Right atrium auricular region (tissue), 2 donors: ENCODE measurements at regions not wholly inside any gene's neighbourhood (a gene's known extent, or its start where the extent isn't known, plus 50 kb on each side); places are given as distances from the start of the nearest gene placed in this dataset.

Experiments used
- DNase-seq: peaks from one replicate; pipeline ENCODE4 v3.0.0-alpha.2; 2019; ENCODE audit warnings: low spot score
- H3K27ac ChIP-seq, 2 donors: fragments of 200-600 bp; sonication (generic); 1 replicate in 1 of 2; 2 replicates in 1 of 2; pipeline ENCODE4 v1.5.1; 2016 to 2019
- H3K27me3 ChIP-seq, 2 donors: fragments of 200-600 bp; sonication (generic); one replicate each; pipeline versions ENCODE4 v1.5.1 to v1.6.0; 2017 to 2019
- H3K36me3 ChIP-seq: fragments of 200-600 bp; sonication (generic); one replicate; pipeline ENCODE4 v1.5.1; 2016
- H3K4me1 ChIP-seq, 2 donors: fragments of 200-600 bp; sonication (generic); one replicate each; pipeline versions ENCODE4 v1.5.1 to v1.6.0; 2017 to 2019
- H3K4me3 ChIP-seq, 2 donors: fragments of 200-600 bp; sonication (generic); 1 replicate in 1 of 2; 2 replicates in 1 of 2; pipeline ENCODE4 v1.5.1; 2017 to 2019; ENCODE audit warnings: mild to moderate bottlenecking in 1 of 2, moderate library complexity in 1 of 2
- H3K9me3 ChIP-seq, 2 donors: fragments of 200-600 bp; sonication (generic); one replicate each; pipeline ENCODE4 v1.5.1; 2019
- TF ChIP-seq, protein P1 (sequence below), 2 donors: fragments of 200-600 bp; sonication (generic); IDR thresholded peaks; one replicate each; pipeline ENCODE4 v1.5.1; 2019; ENCODE audit warnings: antibody characterized with exemption in 2 of 2

DNA sequence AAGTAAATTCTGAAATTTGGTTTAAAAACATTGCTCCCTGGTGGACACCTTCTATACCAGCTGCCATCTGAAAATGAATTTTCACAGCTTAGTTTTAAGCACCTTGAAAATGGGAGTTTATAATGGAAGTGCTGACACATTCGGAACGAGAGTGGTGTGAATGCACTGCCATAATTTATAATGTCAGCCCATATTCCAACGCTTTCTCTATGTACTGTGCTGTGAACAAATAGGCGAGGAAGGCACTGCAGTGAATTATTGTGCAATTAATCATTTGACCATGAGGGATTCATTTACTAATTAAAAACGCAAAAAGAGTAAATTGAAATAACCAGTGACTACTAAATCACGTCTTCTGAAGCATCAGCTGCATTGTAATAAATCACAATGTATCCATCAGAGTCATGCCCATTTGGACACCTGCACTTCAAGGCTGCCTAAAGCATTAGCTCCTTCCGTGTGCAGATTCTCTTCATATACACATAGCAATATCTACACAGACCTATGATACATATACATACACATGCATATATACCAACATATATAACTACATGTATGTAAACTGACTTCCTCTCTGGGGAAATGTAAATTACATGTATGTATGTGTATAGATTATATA, 699.8 kb downstream of the GALR1 start:
- no peaks in the 10 kb centered on the region for H3K4me1 ChIP-seq
- TF ChIP-seq, protein P1, sequence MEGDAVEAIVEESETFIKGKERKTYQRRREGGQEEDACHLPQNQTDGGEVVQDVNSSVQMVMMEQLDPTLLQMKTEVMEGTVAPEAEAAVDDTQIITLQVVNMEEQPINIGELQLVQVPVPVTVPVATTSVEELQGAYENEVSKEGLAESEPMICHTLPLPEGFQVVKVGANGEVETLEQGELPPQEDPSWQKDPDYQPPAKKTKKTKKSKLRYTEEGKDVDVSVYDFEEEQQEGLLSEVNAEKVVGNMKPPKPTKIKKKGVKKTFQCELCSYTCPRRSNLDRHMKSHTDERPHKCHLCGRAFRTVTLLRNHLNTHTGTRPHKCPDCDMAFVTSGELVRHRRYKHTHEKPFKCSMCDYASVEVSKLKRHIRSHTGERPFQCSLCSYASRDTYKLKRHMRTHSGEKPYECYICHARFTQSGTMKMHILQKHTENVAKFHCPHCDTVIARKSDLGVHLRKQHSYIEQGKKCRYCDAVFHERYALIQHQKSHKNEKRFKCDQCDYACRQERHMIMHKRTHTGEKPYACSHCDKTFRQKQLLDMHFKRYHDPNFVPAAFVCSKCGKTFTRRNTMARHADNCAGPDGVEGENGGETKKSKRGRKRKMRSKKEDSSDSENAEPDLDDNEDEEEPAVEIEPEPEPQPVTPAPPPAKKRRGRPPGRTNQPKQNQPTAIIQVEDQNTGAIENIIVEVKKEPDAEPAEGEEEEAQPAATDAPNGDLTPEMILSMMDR (IDR thresholded peaks at IDR 0.05), result no peak
- H3K27ac ChIP-seq, result no peak overlapping the region
- no peaks in the 10 kb centered on the region for H3K36me3 ChIP-seq
- DNase-seq, result no peak
- no peaks in the 10 kb centered on the region for H3K27me3 ChIP-seq
- H3K9me3 ChIP-seq, result no peaks in the 10 kb centered on the region
- no peak overlapping the region for H3K4me3 ChIP-seq

DNA sequence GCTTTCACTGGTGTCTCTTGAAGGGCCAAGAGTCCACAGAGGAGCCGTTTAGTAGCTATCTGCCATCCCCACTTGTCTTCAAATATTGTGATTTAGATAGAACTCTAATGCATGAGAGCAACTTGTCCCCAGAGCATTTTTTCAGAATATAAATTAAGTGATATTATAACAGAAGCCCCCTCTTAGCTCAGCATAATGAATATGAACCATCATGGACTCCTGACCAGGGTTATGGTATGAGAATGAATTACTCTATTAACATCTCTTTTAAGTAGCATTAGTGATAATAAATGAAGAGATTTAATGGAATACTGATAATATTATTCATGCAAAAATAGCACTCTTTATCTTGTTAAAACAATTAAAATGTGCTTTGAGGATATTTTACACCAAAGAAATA, 709.6 kb downstream of the GALR1 start:
- H3K27me3 ChIP-seq, result no peaks in the 10 kb centered on the region
- TF ChIP-seq, protein P1 (IDR thresholded peaks at IDR 0.05), result no peak
- DNase-seq, result no peak
- no peaks in the 10 kb centered on the region for H3K9me3 ChIP-seq
- no peaks in the 10 kb centered on the region for H3K36me3 ChIP-seq
- H3K4me3 ChIP-seq, result no peak overlapping the region
- no peaks in the 10 kb centered on the region for H3K4me1 ChIP-seq
- H3K27ac ChIP-seq, result no peak overlapping the region

DNA sequence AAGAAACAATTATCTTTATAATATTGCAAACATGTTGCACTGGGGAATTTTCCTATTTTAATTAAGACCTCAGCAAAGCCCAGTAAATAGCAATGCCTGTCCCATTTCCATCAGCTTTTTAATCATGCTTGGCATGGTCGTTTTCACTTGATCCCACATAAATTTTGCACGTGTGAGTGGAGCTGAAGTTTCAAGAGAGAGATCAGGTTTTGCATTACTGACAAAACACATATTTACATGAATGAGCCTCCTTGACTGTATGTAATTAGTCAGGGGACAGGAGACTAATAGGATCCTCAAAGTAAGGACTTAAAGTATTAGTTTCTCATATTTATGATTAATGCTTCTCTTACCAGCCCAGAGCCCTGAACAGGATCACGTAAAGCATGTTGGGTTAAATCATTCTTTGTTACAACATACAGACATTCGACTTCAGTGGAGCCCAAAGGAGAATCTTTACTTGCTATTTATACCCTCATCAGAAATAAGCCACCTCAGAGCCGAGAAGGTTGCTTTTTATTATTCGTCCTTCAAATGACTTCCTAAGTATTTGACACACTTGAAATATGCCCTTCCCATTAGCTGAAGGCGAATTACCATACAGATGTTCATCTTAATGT, 711.3 kb downstream of the GALR1 start:
- Histone ChIP-seq H3K36me3 (no peaks in the 10 kb centered on the region), H3K9me3 (no peaks in the 10 kb centered on the region), H3K4me1 (no peaks in the 10 kb centered on the region), H3K27ac (no peak overlapping the region), H3K27me3 (no peaks in the 10 kb centered on the region), H3K4me3 (no peak overlapping the region)
- TF ChIP-seq, protein P1 (IDR thresholded peaks at IDR 0.05), result no peak
- no peak for DNase-seq

DNA sequence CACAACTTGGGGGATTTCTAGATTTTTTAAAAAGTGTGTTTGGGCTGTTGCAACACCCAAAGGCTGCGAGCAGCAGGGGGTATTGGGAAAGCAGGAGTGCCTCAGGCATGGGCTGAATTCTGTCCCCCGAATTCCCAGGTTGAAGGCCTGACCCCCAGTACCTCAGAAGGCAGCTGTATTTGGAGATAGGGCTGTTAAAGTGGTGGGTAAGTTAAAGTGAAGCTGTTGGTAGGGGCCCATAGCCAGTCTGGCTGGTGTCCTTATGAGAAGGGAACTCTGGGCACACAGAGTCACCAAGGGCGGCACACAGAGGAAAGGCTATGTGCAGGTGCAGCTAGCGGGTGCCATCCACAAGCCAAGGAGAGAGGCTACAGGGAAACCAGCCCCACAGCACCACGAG, 717.4 kb downstream of the GALR1 start:
- TF ChIP-seq, protein P1 (IDR thresholded peaks at IDR 0.05), result no peak
- H3K27ac ChIP-seq, result no peak overlapping the region
- no peaks in the 10 kb centered on the region for H3K4me1 ChIP-seq
- H3K9me3 ChIP-seq, result no peaks in the 10 kb centered on the region
- H3K36me3 ChIP-seq, result no peaks in the 10 kb centered on the region
- H3K4me3 ChIP-seq, result no peak overlapping the region
- no peak for DNase-seq
- H3K27me3 ChIP-seq, result no peaks in the 10 kb centered on the region

DNA sequence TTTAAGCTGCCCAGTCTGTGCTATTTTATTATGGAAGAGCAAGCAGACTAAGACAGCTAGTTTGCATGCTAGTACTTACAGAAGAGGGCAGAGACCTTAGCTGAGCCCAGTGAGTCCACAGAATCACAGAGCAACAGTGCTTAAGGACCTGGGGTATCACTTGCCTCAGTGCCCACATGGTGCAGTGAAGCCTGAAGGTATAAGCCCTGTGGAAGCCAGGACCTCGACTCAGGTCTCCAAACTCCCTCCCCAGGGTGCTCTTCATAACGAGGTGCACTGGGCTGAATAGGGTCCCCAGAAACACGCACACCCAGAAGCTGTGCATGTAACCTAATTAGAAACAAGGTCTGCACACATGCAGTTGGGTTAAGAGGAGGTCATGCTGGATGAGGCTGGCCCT, 718.1 kb downstream of the GALR1 start:
- Histone ChIP-seq H3K4me3 (no peak overlapping the region), H3K27ac (no peak overlapping the region), H3K36me3 (no peaks in the 10 kb centered on the region), H3K4me1 (no peaks in the 10 kb centered on the region), H3K27me3 (no peaks in the 10 kb centered on the region), H3K9me3 (no peaks in the 10 kb centered on the region)
- TF ChIP-seq, protein P1 (IDR thresholded peaks at IDR 0.05), result no peak
- no peak for DNase-seq

DNA sequence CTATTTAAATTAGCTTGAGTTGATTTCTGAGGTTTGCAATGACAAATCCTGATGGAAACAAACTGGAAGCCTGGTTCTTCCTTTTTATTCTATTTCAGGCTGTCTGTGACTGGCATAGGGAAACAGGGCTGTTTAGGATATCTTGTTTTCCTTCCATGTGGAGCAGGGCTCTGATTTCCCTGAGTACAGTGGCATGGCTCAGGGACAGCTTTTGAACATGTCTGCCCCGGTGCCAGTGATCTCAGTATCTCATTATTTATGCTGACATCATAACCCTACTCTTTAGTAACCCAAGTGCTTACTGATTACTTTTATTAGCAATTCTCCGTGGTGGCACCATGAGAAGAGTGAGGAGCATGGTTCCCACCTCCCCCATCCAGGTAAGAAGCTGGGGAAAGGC, 720.3 kb downstream of the GALR1 start:
- Histone ChIP-seq H3K9me3 (no peaks in the 10 kb centered on the region), H3K4me1 (no peaks in the 10 kb centered on the region), H3K27ac (no peak overlapping the region), H3K36me3 (no peaks in the 10 kb centered on the region), H3K4me3 (no peak overlapping the region), H3K27me3 (no peaks in the 10 kb centered on the region)
- no peak for DNase-seq
- TF ChIP-seq, protein P1 (IDR thresholded peaks at IDR 0.05), result no peak
